Fibroblast of pulmonary artery (primary cell): ENCODE measurements at regions not wholly inside any gene's neighbourhood (a gene's known extent, or its start where the extent isn't known, plus 50 kb on each side); places are given as distances from the start of the nearest gene placed in this dataset.

ENCODE experiments used
- DNase-seq: peaks from one replicate; pipeline ENCODE4 v3.0.0-alpha.2; 2010; ENCODE audit warnings: low read depth
- H3K4me3 ChIP-seq: replicated peaks from 2 replicates; pipeline ENCODE4 v1.5.1; 2011; ENCODE audit warnings: low read depth, mild to moderate bottlenecking, control low read depth, low read length, moderate library complexity
- TF ChIP-seq, protein P1 (sequence below): IDR thresholded peaks from 2 replicates; pipeline ENCODE4 v1.5.1; 2011; ENCODE audit warnings: mild to moderate bottlenecking, control low read depth, low read length, inconsistent platforms; ENCODE audit errors: missing control alignments

GRCh38 chr7:46468753-46469356, 547.8 kb upstream of the IGFBP3 start:
- TF ChIP-seq, protein P1, sequence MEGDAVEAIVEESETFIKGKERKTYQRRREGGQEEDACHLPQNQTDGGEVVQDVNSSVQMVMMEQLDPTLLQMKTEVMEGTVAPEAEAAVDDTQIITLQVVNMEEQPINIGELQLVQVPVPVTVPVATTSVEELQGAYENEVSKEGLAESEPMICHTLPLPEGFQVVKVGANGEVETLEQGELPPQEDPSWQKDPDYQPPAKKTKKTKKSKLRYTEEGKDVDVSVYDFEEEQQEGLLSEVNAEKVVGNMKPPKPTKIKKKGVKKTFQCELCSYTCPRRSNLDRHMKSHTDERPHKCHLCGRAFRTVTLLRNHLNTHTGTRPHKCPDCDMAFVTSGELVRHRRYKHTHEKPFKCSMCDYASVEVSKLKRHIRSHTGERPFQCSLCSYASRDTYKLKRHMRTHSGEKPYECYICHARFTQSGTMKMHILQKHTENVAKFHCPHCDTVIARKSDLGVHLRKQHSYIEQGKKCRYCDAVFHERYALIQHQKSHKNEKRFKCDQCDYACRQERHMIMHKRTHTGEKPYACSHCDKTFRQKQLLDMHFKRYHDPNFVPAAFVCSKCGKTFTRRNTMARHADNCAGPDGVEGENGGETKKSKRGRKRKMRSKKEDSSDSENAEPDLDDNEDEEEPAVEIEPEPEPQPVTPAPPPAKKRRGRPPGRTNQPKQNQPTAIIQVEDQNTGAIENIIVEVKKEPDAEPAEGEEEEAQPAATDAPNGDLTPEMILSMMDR: no peak
- no peak overlapping the region for H3K4me3 ChIP-seq
- peak; percentile 42 for DNase-seq

DNA sequence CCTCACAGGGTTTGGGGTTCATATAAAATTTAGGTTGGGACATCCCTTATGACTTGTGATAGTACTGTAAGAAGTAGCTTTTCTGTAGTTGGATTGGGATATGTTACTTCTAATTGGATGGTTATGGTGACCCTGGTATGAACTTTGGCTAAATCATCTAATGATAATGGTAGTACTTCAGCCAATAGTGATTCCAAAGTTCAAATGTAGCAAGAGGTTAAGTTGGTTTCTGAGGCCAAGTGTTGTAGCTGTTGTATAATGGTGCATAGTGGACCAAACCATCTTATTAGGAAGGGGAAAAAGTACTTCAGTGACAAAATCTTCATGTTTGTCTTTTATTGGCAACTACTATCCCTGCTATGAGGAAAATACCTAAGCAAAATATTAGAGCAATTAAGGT, 542.1 kb upstream of the IGFBP3 start:
- no peak overlapping the region for H3K4me3 ChIP-seq
- TF ChIP-seq, protein P1: no peak
- no peak for DNase-seq

DNA sequence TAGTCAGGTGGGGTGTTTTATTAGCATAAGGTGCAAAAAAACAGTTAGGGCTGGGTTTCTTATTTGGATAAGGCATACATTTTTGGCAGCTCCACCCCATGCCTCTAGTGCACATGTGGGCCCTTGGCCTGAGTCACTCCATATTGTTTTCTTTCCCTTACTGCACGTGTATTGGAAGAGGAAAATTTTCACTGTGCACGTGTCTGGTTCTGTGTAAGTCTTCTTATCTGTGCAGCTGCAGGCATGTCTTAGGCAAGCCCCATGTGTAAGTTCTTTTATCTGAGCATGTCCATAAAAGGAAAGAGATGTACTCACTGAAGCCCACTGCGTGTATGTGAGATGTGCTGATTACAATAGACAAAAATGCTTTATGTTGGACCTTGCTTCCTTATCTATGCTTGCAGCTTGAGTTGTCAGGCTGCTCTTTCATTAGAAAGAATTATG, 540.3 kb upstream of the IGFBP3 start:
- peak; percentile 65 for DNase-seq
- H3K4me3 ChIP-seq: no peak overlapping the region
- TF ChIP-seq, protein P1: no peak

DNA sequence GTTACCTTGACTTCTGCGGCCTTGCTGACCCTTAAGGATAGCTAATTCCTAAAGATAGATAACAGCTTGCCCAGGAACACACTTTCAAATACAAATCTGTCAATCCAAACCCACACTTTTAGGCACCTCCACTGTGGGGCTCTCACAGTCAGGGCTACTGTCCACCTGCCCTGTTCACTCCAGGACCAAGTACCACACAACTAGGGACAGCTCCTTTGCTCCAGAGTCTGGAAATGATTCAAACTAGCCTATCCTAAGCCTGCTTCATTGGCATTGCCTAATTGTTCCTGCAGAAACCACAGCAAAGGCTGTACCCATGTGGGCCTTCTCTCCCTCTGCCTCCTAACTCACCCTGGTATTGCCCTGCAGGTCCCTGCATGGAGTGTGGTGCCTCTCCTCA, 538.9 kb upstream of the IGFBP3 start:
- DNase-seq: peak; percentile 8
- TF ChIP-seq, protein P1: no peak
- H3K4me3 ChIP-seq: no peak overlapping the region

DNA sequence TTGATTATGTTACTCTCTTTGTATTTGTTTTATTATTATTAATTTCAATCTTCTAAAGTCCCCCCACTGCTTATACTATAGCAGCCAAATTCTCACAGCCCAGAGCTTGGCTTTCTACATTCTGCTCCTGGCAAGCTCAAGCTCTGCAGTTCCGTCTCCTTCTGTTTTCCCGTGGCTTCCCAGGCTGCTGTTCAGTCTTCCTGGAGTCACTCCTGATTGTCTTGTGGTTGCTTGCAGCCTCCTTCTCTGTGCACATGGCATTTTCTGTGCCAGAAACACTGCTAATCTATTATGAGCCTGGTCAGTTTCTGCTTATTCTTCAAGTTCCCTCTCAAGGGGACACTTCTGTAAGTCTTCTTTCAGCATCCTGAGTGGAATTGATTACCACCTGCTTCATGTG, 533.7 kb upstream of the IGFBP3 start:
- peak; percentile 32 for DNase-seq
- TF ChIP-seq, protein P1: no peak
- H3K4me3 ChIP-seq: no peak overlapping the region

DNA sequence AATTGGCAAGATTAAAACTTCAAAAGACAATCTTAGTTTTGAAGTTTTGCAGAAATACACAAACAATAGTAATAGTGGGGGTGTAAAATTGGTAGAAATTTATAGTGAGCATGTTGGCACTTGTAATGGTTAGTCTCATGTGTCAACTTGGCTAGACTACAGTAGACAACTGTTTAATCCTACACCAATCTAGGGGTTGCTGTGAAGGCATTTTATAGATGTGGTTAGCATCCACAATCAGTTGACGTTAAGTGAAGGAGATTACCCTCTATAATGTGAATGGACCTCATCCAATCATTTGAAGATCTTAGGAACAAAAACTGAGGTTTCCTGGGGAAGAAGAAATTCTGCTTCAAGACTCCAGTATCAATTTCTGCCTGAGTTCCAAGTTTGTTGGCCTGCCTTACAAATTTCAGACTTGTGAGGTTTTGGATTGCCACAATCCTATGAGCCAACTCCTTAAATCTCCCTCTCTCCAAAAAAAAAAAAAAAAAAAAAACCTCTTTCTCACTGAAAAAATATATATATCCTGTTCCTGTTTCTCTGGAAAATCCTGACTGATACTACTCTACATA, 531.6 kb upstream of the IGFBP3 start:
- no peak overlapping the region for H3K4me3 ChIP-seq
- DNase-seq: no peak
- TF ChIP-seq, protein P1: no peak

DNA sequence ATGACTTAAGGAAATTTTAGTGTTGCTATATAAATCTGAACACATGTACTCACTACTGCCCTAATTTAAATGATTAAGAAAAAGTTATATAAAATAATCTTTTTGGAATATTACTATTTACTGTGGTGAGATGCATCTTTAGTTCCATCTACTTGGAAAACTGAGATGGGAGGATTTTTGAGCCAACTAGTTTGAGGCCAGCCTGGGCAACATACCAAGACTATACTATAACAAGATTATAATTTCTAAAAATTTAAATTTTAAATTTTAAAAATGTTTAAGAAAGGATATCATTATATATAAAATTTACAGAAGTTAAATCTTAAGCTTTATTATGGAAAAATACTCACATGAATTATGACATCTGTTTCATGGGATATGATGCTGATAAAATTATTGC, 530.8 kb upstream of the IGFBP3 start:
- DNase-seq: no peak
- TF ChIP-seq, protein P1: no peak

More for the DNA sequence above, 530.8 kb upstream of the IGFBP3 start:
- no peak overlapping the region for H3K4me3 ChIP-seq
